ENCODE measurements at regions not wholly inside any gene's neighbourhood (a gene's known extent, or its start where the extent isn't known, plus 50 kb on each side); places are given as distances from the start of the nearest gene placed in this dataset.

GRCh38 chr5:67339219-67339767, 142.7 kb upstream of the CD180 start:
- DNase-seq (ENCODE audit: low read depth in 2 of 2), result no peak

GRCh38 chr5:67338421-67338820, 141.8 kb upstream of the CD180 start:
- peak; percentile 62 to 68 for DNase-seq (ENCODE audit: low read depth in 2 of 2)

GRCh38 chr5:67337751-67338150, 141.2 kb upstream of the CD180 start:
- no peak for DNase-seq (ENCODE audit: low read depth in 2 of 2)

- no peak for DNase-seq (ENCODE audit: low read depth in 2 of 2)
Measured at GRCh38 chr5:67335426-67335825, 138.8 kb upstream of the CD180 start.

GRCh38 chr5:67334373-67334772, 137.8 kb upstream of the CD180 start:
- no peak for DNase-seq (ENCODE audit: low read depth in 2 of 2)

GRCh38 chr5:67333171-67333570, 136.6 kb upstream of the CD180 start:
- no peak for DNase-seq (ENCODE audit: low read depth in 2 of 2)

- no peak for DNase-seq (ENCODE audit: low read depth in 2 of 2)
Measured at GRCh38 chr5:67331296-67331925, 134.8 kb upstream of the CD180 start.

- no peak for DNase-seq (ENCODE audit: low read depth in 2 of 2)
Measured at GRCh38 chr5:67319935-67320725, 123.5 kb upstream of the CD180 start.

- DNase-seq (ENCODE audit: low read depth in 2 of 2), result no peak
Measured at GRCh38 chr5:67318746-67319145, 122.1 kb upstream of the CD180 start.

- DNase-seq (ENCODE audit: low read depth in 2 of 2), result no peak
Measured at GRCh38 chr5:67317603-67318002, 121.0 kb upstream of the CD180 start.

- no peak for DNase-seq (ENCODE audit: low read depth in 2 of 2)
Measured at GRCh38 chr5:67316695-67317094, 120.1 kb upstream of the CD180 start.

GRCh38 chr5:67315082-67315989, 118.7 kb upstream of the CD180 start:
- DNase-seq (ENCODE audit: low read depth in 2 of 2), result no peak

GRCh38 chr5:67311701-67312100, 115.1 kb upstream of the CD180 start:
- no peak for DNase-seq (ENCODE audit: low read depth in 2 of 2)

GRCh38 chr5:67311208-67311607, 114.6 kb upstream of the CD180 start:
- DNase-seq (ENCODE audit: low read depth in 2 of 2), result no peak

GRCh38 chr5:67310740-67311139, 114.1 kb upstream of the CD180 start:
- DNase-seq (ENCODE audit: low read depth in 2 of 2), result no peak

- DNase-seq (ENCODE audit: low read depth in 2 of 2), result no peak
Measured at GRCh38 chr5:67310169-67310568, 113.6 kb upstream of the CD180 start.

GRCh38 chr5:67308988-67309688, 112.5 kb upstream of the CD180 start:
- no peak for DNase-seq (ENCODE audit: low read depth in 2 of 2)

- no peak for DNase-seq (ENCODE audit: low read depth in 2 of 2)
Measured at GRCh38 chr5:67306965-67307607, 110.5 kb upstream of the CD180 start.

GRCh38 chr5:67305913-67306710, 109.5 kb upstream of the CD180 start:
- no peak for DNase-seq (ENCODE audit: low read depth in 2 of 2)

GRCh38 chr5:67305401-67305800, 108.8 kb upstream of the CD180 start:
- DNase-seq (ENCODE audit: low read depth in 2 of 2), result no peak

All from fibroblast of skin of left quadriceps (primary cell).